ENCODE measurements at regions not wholly inside any gene's neighbourhood (a gene's known extent, or its start where the extent isn't known, plus 50 kb on each side); places are given as distances from the start of the nearest gene placed in this dataset.
"Not testable (repeated sequence)": the region's sequence is repeated elsewhere in the genome, so short reads cannot be mapped to it uniquely, and the experiment has no call there.

DNA sequence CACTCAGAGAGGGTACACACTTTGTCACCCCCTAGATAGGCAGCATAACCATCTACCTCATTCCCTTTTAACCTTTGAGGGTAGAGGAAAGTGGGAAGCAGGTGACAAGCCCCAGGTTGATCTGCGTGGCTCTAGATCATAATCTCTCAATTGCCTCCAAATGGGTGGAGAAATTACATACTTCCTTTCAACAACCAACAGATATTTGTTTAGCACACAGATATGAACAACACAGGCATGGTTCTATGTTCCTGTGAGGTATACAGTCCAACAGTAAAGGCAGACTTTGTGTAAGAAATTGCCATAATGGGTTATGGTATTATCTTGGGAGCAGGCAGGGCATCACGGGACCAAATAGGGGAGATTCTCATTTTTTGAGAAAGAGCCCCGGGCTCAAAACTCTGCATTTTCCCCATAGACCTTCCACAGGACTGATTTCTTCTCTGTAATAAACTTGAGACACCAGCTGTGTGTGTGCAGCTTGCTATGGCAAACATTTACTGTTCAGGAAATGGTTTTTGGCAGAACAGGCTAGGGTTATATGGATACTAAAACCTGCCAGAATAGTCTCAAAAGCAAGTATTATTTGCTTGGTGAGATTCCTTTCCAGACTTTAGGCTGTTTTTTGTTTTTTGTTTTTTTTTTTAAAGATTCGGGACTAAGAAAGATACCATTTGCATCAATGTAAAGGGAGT lies 126.2 kb downstream of the CD164 start:
- no peak for DNase-seq
- no peak for TF ChIP-seq GATA1 (IDR thresholded peaks at IDR 0.05; ENCODE audit: low read depth, low read length)
- no peak for TF ChIP-seq POLR2A (IDR thresholded peaks at IDR 0.05; ENCODE audit: low read length)

DNA sequence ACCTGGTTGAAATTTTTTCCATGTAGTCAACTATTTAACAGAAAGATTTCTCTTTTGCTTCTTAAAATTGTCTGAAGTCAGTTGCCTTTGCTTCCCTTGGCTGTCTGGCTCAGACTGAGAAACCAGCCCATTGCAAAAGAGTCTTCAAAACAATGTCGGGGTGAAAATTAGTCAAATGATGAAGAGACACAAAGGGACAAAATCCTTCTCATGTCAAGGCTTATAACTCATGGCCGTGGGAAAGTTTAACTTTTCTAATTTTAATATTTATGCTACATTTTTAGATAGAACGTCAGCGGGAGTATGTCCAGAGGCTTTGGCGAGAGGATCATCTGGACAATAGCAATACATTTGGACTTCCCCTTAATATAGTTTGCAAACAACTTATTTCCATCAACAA lies 127.2 kb downstream of the CD164 start:
- DNase-seq, result no peak
- no peak for TF ChIP-seq GATA1 (IDR thresholded peaks at IDR 0.05; ENCODE audit: low read depth, low read length)
- no peak for TF ChIP-seq POLR2A (IDR thresholded peaks at IDR 0.05; ENCODE audit: low read length)

DNA sequence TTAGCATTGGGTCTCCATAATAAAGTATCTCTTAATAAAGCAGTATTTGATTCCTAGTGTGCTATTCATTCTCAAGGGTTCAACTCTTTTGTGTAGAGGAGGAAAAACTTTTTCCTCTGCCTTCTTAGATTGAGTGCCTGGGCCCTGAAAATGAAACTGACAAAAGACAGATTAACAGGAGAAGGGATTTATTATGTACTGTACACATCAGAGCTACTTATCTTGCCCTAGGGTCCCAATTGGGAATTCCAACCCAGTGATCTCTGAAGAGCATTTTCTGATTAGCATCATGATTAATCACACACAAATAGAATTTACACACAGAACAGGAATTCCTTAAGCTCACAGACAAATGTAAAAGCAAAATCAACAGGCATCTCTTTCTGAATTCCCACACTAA lies 128.9 kb downstream of the CD164 start:
- no peak for DNase-seq
- TF ChIP-seq GATA1 (IDR thresholded peaks at IDR 0.05; ENCODE audit: low read depth, low read length), result no peak
- TF ChIP-seq POLR2A (IDR thresholded peaks at IDR 0.05; ENCODE audit: low read length), result no peak

DNA sequence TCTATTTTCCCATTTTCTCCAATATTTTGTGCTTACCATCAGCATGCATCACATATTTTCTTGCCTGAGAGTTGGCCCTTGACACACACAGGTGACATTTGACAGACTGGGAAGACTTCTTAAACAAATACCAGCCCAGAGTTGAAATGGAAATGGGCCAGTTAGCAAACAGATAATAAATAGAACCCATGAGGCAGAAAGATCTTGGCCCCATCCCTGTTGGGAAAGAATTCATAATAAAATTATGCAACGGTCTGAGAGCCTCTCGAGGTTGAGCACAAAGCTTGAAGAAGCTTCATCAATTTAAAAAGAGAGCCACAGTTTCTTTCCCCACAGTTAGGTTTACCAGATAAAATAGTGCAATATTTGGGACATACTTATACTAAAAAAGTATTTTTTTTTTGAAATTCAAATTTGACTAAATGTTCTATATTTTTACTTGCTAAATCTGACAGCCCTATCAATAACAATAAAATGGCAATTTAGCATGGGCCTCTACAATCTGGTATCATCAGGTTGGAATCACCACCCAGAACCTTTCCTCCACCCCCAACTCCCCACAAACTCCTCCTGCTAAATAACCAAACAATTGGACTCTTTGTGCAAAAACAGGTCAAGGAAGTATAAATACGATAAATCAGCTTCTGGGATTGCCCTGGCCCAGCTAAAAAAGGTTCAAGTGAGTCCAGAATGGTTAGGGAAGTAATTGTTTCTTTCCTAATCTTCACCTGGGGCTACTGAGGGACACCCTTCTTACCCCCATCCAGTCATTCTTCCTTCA lies 129.8 kb downstream of the CD164 start:
- no peak for TF ChIP-seq GATA1 (IDR thresholded peaks at IDR 0.05; ENCODE audit: low read depth, low read length)
- TF ChIP-seq POLR2A (IDR thresholded peaks at IDR 0.05; ENCODE audit: low read length), result no peak
- no peak for DNase-seq

DNA sequence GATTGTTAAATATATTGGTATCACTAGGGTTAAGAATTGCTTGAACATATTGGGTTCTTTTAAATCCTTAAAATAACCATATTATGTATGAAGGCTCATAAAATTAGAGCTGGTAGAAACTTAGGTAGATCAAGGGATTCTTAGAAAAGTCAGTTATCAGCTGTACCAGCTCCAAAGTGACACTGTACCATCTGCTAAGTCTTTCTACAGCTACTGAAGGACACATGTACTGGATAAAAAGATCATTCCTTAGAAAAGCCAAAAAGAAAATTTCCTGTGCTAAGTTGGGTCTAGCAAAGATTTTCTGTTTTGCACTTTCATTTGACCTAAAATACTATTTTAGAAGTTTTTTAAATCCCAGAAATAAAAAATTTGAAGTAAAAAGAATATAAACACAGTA lies 130.4 kb downstream of the CD164 start:
- no peak for DNase-seq

DNA sequence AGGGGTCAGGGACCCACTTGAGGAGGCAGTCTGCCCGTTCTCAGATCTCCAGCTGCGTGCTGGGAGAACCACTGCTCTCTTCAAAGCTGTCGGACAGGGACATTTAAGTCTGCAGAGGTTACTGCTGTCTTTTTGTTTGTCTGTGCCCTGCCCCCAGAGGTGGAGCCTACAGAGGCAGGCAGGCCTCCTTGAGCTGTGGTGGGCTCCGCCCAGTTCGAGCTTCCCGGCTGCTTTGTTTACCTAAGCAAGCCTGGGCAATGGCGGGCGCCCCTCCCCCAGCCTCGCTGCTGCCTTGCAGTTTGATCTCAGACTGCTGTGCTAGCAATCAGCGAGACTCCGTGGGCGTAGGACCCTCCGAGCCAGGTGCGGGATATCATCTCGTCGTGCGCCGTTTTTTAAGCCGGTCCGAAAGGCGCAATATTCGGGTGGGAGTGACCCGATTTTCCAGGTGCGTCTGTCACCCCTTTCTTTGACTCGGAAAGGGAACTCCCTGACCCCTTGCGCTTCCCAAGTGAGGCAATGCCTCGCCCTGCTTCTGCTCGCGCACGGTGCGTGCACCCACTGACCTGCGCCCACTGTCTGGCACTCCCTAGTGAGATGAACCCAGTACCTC lies 131.6 kb downstream of the CD164 start:
- not testable (repeated sequence) for DNase-seq

More for the DNA sequence above, 130.4 kb downstream of the CD164 start:
- TF ChIP-seq POLR2A (IDR thresholded peaks at IDR 0.05; ENCODE audit: low read length), result no peak

DNA sequence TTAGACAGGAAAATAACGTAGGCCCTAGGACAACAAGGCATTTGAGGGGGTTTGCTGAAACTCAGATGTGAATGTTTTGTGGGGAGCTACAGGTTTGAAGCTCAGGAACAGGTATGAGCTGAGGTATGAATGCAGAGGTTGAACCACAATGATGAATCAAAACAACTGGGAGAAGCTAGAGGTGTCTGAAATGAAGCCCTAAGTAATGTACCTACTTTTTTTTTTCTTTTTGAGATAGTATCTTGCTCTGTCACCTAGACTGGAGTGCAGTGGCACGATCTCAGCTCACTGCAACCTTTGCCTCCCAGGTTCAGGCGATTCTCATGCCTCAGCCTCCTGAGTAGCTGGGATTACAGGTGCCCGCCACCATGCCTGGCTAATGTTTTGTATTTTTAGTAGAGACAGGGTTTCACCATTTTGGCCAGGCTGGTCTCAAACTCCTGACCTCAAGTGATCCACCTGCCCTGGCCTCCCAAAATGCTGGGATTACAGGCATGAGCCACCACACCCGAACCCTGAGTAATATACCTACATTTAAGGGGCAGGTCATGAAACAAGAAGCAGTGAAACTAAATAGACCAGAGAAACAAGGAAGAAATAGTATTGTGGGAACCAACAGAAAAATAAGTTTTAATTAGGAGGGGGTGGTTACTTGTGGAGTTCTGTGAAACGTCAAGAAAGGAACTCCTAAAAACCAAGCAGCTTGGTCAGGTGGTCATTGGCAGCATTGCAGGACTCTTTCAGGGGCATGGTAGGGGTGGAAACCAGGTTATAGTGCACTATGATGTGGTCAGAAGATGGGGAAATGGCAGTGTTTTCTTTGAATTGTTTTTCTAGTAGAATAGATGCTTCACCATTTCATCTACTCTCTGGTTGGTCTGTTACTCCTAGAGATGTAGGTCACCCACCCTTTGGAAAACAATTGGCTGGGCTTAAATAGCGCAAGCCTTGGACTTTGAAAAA lies 138.1 kb downstream of the CD164 start:
- no peak for DNase-seq
- no peak for TF ChIP-seq POLR2A (IDR thresholded peaks at IDR 0.05; ENCODE audit: low read length)
- no peak for TF ChIP-seq GATA1 (IDR thresholded peaks at IDR 0.05; ENCODE audit: low read depth, low read length)

DNA sequence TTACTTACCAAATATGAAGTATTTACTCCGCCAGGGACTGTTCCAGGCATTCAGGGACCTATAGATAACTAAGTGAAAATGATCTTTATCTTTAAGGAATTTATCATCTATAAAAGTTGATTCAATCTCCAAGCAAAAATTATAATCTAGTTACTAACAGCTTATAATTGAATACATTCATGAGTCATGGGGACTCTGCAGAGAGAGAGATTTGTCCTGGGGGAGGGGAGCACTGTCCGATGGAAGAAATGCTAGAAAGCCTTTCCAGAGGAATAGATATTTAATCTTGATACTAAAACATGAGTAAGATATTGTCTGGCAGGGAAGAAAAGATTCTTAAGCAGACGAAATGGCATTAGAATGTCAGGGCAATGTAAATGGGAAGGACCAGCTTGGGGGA lies 139.3 kb downstream of the CD164 start:
- no peak for DNase-seq
- TF ChIP-seq GATA1 (IDR thresholded peaks at IDR 0.05; ENCODE audit: low read depth, low read length), result no peak
- no peak for TF ChIP-seq POLR2A (IDR thresholded peaks at IDR 0.05; ENCODE audit: low read length)

DNA sequence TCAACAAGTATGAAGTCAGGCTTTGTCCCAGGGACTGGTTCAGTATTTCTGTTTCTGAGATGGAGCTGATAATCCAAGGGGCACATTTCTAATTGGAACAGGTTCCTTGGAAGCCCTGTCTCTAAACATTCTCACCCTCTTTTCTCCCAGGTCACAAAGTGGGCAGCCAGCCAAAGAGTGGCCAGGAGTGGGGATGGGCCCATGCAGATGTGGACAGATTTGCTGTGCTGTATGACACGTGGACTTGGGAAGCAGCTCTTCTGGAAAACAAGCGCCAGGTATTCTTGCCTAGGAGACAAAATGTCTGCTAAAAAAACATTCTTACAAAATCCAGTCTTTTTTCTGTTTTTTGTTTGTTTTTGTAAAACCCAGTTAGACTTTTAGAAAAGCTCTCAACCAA lies 140.2 kb downstream of the CD164 start:
- DNase-seq, result no peak
- TF ChIP-seq POLR2A (IDR thresholded peaks at IDR 0.05; ENCODE audit: low read length) (no peak), GATA1 (IDR thresholded peaks at IDR 0.05; ENCODE audit: low read depth, low read length) (no peak)

DNA sequence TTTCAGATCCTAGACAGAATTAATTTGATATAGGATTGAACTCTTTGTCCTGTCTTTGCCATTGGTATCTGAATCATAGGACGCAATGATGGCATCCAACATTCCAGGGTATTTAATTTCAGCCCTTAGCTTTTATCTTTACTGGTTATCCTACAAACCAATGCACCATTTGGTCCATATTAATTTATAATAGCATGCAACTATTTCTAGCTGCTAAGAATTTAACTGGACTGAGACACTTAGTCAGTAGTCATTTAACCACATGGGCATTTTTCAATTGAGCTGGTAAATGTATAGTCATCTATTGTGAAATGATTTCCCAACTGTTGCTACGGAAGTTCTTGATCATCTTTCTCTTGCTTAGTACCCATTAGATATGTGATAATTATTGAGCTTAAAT lies 141.1 kb downstream of the CD164 start:
- TF ChIP-seq POLR2A (IDR thresholded peaks at IDR 0.05; ENCODE audit: low read length), result no peak
- TF ChIP-seq GATA1 (IDR thresholded peaks at IDR 0.05; ENCODE audit: low read depth, low read length), result no peak
- DNase-seq, result no peak

DNA sequence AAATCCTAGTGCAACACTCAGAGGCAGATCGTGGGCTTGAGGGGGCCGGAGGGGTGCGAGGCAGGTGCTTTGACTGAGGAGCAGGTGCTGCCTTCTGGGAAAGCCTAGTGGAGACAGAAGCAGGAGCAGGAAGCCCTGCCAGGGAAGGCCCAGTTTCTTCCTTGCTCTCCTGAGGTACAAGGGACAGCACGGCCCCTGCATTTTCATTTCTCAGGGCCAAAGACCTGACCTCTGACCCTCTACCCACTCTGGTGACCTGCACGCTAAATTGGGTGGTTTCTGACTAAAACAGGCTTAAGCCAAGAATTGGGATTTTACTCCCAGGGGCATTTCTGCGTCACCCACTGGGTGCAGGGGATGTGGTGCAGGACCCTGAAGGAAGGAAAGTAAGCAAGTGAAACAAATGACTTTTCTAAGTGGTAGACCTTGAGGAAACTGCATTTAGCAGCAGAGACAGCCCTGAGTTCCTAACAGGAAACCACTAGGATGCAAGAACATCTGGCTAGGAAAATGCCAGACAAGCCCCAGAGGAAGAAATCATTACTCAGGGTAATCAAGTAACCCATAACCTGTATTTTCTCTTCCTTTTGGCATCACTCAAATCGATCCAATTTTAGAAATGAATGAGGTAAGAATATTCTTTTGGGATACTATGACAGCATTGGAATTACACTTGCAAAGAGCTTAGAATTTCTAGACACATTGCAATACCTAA lies 141.7 kb downstream of the CD164 start:
- no peak for DNase-seq
- TF ChIP-seq POLR2A (IDR thresholded peaks at IDR 0.05; ENCODE audit: low read length) (no peak), GATA1 (IDR thresholded peaks at IDR 0.05; ENCODE audit: low read depth, low read length) (no peak)

DNA sequence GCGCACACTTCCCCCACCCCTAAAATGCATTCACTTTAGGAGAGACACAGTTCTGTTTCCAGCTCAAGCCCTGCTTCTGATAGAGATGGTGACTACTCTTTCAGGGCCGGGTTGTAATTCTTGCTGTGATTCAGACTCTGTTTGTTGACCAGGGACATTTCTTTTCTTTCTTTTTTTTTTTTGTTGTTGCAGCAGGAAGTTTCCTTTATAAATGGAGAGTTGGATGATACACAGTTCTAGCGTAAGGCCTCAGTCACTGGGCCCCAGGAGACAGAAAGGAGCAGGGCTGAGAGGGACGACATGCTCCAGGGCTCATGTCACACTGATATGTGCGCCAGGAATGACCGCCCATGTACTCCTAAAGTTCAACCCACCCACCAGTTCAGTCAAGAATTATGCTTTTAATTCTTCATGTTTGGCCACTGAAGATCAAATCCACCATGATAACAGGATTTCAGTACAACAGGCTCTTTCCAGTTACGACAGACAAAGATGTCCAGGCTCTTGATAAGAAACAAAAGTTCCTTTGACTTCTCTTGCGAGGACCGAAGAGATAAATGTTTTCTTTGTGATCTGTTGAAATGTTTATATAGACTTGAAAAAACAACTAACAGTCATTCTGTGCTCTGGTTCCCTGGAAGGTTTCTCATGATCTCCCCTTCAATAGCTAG lies 142.5 kb downstream of the CD164 start:
- TF ChIP-seq GATA1 (IDR thresholded peaks at IDR 0.05; ENCODE audit: low read depth, low read length) (no peak), POLR2A (IDR thresholded peaks at IDR 0.05; ENCODE audit: low read length) (no peak)
- DNase-seq, result no peak

DNA sequence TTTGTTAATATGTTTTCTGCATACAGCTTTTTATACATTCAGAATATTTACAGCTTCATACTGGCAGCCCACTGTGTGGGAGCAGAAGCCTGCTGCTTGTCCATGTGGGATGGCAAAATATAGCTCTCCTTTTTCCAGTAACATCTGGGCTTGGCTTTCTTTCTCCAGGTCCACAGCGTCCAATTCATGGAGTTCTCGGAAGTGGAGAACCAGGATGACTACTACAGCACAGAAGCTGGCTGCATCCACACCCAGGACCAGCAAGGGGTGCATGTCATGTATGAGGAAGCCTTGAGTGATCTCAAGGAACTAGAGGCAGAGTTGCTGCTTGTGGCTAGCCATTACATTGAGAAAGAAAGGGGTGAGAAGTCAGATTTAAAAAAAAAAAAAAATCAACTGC lies 143.1 kb downstream of the CD164 start:
- no peak for TF ChIP-seq GATA1 (IDR thresholded peaks at IDR 0.05; ENCODE audit: low read depth, low read length)
- no peak for TF ChIP-seq POLR2A (IDR thresholded peaks at IDR 0.05; ENCODE audit: low read length)
- DNase-seq, result no peak
